Activated CD4-positive, alpha-beta T cell treated with anti-CD3 and anti-CD28 coated beads, Interleukin-2, amount 50 U/mL, for 24 hours (primary cell): ENCODE measurements at regions not wholly inside any gene's neighbourhood (a gene's known extent, or its start where the extent isn't known, plus 50 kb on each side); places are given as distances from the start of the nearest gene placed in this dataset.

ENCODE experiments used
- DNase-seq, 2 donors: peaks; one replicate each; pipeline ENCODE4 v3.0.0-alpha.2; 2020; ENCODE audit warnings: low read depth in 1 of 2, low spot score in 1 of 2

- DNase-seq = no peak
Measured at GRCh38 chr12:123042833-123043232, 62.4 kb downstream of the ARL6IP4 start.

- no peak for DNase-seq
Measured at GRCh38 chr12:123041811-123042655, 61.6 kb downstream of the ARL6IP4 start.

GRCh38 chr12:123041042-123041531 lies 60.6 kb downstream of the ARL6IP4 start:
- no peak for DNase-seq

- DNase-seq = no peak
Measured at GRCh38 chr12:123040106-123040505, 59.6 kb downstream of the ARL6IP4 start.

- no peak for DNase-seq
Measured at GRCh38 chr12:123038966-123039365, 58.5 kb downstream of the ARL6IP4 start.

- no peak for DNase-seq
Measured at GRCh38 chr12:123038486-123038885, 58.0 kb downstream of the ARL6IP4 start.

- DNase-seq = no peak
Measured at GRCh38 chr12:123037791-123038190, 57.3 kb downstream of the ARL6IP4 start.

- no peak for DNase-seq
Measured at GRCh38 chr12:123036466-123037285, 56.2 kb downstream of the ARL6IP4 start.

- DNase-seq = no peak
Measured at GRCh38 chr12:123035841-123036240, 55.4 kb downstream of the ARL6IP4 start.

GRCh38 chr12:123034865-123035264 lies 54.4 kb downstream of the ARL6IP4 start:
- peak in 1 of 2 donors; percentile 35 for DNase-seq

- no peak for DNase-seq
Measured at GRCh38 chr12:123034022-123034541, 53.6 kb downstream of the ARL6IP4 start.

GRCh38 chr12:123033392-123034021 lies 53.0 kb downstream of the ARL6IP4 start:
- DNase-seq = no peak

- no peak for DNase-seq
Measured at GRCh38 chr12:123032736-123033391, 52.4 kb downstream of the ARL6IP4 start.
